Neural progenitor cell (in vitro differentiated cells): ENCODE measurements at regions not wholly inside any gene's neighbourhood (a gene's known extent, or its start where the extent isn't known, plus 50 kb on each side); places are given as distances from the start of the nearest gene placed in this dataset.

Source experiments
- EZH2 ChIP-seq: fragments of 200-600 bp; sonication (generic); IDR thresholded peaks from 2 replicates; pipeline ENCODE4 v1.6.1; 2017; ENCODE audit warnings: antibody characterized with exemption, mild to moderate bottlenecking, moderate library complexity
- EZH2phosphoT487 ChIP-seq: fragments of 200-600 bp; sonication (generic); IDR thresholded peaks from 2 replicates; pipeline ENCODE4 v1.6.1; 2017; ENCODE audit warnings: antibody characterized with exemption
- TF ChIP-seq, protein P1 (sequence below): fragments of 200-600 bp; sonication (generic); IDR thresholded peaks from 2 replicates; pipeline ENCODE4 v1.5.1; 2017; ENCODE audit warnings: antibody characterized with exemption, mild to moderate bottlenecking

DNA sequence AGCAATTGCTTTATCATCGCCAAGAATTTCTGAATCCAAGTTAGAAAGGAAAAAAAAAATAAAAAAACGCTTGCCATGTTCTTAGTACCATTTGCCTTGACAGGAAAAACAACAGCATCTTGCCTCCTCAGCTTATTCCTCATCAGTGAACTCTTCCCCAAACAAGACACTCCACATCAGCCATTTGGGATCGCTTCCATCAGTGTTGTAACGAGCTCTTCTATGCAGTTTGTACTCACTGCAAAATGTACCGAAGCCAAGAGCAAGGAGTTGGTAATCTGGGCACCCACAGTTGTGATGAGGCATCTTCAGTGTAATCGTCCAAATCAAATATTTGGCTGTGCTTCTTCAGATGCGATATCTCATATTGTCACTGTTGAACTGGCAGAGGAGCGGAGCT, 503.7 kb downstream of the TMEM182 start:
- TF ChIP-seq, protein P1, sequence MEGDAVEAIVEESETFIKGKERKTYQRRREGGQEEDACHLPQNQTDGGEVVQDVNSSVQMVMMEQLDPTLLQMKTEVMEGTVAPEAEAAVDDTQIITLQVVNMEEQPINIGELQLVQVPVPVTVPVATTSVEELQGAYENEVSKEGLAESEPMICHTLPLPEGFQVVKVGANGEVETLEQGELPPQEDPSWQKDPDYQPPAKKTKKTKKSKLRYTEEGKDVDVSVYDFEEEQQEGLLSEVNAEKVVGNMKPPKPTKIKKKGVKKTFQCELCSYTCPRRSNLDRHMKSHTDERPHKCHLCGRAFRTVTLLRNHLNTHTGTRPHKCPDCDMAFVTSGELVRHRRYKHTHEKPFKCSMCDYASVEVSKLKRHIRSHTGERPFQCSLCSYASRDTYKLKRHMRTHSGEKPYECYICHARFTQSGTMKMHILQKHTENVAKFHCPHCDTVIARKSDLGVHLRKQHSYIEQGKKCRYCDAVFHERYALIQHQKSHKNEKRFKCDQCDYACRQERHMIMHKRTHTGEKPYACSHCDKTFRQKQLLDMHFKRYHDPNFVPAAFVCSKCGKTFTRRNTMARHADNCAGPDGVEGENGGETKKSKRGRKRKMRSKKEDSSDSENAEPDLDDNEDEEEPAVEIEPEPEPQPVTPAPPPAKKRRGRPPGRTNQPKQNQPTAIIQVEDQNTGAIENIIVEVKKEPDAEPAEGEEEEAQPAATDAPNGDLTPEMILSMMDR, result no peak
- TF ChIP-seq EZH2phosphoT487 (no peak), EZH2 (no peak)
